ES-I3 (cell line): ENCODE measurements at regions not wholly inside any gene's neighbourhood (a gene's known extent, or its start where the extent isn't known, plus 50 kb on each side); places are given as distances from the start of the nearest gene placed in this dataset.

Experiments
- H3K36me3 ChIP-seq: 2 replicates; pipeline ENCODE4 v1.6.1; 2013; ENCODE audit warnings: mild to moderate bottlenecking, low read length, control low read depth, moderate library complexity; ENCODE audit not compliant: insufficient read depth
- H3K4me1 ChIP-seq: 2 replicates; pipeline ENCODE4 v1.6.1; 2013; ENCODE audit warnings: mild to moderate bottlenecking, control low read depth, low read length; ENCODE audit not compliant: insufficient read depth
- H3K9ac ChIP-seq: 2 replicates; pipeline ENCODE4 v1.6.1; 2013; ENCODE audit warnings: low read depth, mild to moderate bottlenecking, low read length, moderate library complexity
- H3K9me3 ChIP-seq: 2 replicates; pipeline ENCODE4 v1.6.1; 2013; ENCODE audit warnings: mild to moderate bottlenecking, low read length, moderate library complexity; ENCODE audit not compliant: control insufficient read depth, insufficient read depth

DNA sequence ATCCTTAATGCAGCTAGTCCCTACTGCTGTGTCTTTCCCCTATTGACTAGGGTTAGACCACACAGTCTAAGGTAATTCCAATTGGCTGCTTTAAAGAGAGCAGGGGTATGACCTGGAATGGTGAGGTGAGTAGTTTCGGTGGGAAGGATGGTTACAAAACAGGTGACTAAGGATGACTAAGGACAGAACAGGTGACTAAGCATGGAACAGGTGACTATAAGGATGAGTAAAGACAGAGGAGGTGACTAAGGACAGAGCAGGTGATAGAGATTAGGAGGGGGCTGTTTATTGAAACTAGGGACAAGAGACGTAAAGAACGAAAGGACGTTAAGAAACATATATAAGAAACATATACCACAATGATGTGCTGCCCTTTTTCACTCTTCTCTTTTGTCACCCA is 145.1 kb upstream of the TMEM106B start:
- Histone ChIP-seq H3K4me1 (peaks cover 34% of the 10 kb centered on the region), H3K9ac (no peak overlapping the region; the same call in 1 of the 2 replicates), H3K9me3 (no peaks in the 10 kb centered on the region), H3K36me3 (no peaks in the 10 kb centered on the region)

- Histone ChIP-seq H3K9ac (no peak overlapping the region), H3K4me1 (peaks cover 34% of the 10 kb centered on the region), H3K36me3 (no peaks in the 10 kb centered on the region), H3K9me3 (no peaks in the 10 kb centered on the region)
Measured at GRCh38 chr7:12066521-12066920, 144.6 kb upstream of the TMEM106B start.

DNA sequence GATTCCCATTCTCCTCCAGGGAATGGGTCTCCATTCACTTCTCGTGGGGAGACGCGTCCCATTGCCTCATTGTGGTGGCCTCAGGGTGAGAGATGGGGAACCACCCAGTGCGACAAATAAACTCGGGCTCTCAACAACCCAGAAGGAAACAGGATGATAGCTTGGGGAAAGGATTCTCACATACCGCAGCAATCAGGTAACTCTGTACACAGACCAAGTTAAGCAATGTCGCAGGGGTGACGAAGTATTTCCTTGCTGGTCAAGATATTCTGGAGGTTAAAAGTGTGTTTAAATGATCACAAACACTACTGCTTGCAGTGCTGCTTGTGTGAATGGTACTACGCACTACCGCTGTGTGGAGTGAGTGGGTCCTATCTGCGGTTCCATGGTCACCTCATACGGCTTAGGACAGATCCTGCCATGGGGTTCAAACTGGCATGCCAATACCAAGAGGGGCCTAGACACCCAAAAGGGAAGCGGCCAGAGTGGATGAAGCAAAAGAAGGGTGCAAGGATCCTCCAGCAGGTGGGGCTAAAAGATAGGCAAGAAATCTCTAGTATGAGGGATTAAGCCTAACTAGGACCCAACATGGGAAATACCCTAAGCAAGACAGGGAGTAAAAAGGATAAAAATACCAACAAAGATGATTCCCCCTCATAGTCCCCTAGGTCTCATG is 143.8 kb upstream of the TMEM106B start:
- Histone ChIP-seq H3K9me3 (no peaks in the 10 kb centered on the region), H3K36me3 (no peaks in the 10 kb centered on the region), H3K4me1 (peaks cover 34% of the 10 kb centered on the region), H3K9ac (peak overlapping the region; percentile 11; the same call in 1 of the 2 replicates)

DNA sequence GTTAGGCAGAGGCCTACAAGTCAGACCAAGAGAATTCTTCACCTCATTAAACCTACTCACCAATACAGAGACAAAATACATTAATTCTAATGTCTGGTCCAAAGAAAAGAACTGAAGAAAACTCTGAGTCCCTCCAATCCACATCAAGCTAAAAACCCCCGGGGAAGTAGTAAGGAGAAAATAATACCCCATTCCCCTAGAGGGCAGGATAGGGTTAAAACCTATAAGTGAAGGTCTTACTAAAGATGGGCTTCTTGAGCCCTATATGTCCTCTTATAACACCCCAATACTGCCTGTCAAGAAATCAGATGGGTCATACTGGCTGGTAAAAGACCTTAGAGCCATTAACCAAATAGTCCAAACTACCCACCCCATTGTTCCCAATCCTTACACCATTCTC is 141.3 kb upstream of the TMEM106B start:
- 0 out of 2 replicates have a peak, but pooled peaks cover under 1% of the 10 kb centered on the region for H3K9me3 ChIP-seq
- no peaks in the 10 kb centered on the region; the same call in 1 of the 2 replicates for H3K36me3 ChIP-seq
- H3K9ac ChIP-seq, result no peak overlapping the region
- peaks cover 26% of the 10 kb centered on the region for H3K4me1 ChIP-seq

DNA sequence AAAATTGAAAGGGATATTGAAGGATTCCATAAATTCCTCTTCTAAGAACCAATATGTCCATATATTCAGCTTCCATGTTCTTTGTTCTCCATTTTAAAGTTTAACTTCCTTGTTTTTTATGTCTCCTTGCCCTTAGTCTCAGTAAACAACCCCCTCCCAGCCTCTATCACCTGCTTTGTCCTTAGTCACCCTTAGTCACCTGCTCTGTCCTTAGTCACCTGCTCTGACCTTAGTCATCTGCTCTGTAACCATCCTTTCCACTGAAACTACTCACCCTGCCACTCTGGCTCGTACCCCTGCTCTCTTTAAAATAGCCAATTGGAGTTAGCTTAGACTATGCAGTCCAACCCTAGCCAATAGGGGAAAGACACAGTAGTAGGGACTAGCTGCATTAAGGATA is 136.2 kb upstream of the TMEM106B start:
- Histone ChIP-seq H3K9me3 (peaks cover 5% of the 10 kb centered on the region; the same call in 1 of the 2 replicates), H3K36me3 (no peaks in the 10 kb centered on the region; the same call in 1 of the 2 replicates), H3K9ac (no peak overlapping the region), H3K4me1 (no peaks in the 10 kb centered on the region; the same call in 1 of the 2 replicates)

- no peaks in the 10 kb centered on the region for H3K36me3 ChIP-seq
- no peak overlapping the region for H3K9ac ChIP-seq
- H3K4me1 ChIP-seq, result peaks cover 14% of the 10 kb centered on the region; the same call in 1 of the 2 replicates
- H3K9me3 ChIP-seq, result peaks cover 1% of the 10 kb centered on the region; the same call in 1 of the 2 replicates
Measured at GRCh38 chr7:12080006-12080405, 131.1 kb upstream of the TMEM106B start.

DNA sequence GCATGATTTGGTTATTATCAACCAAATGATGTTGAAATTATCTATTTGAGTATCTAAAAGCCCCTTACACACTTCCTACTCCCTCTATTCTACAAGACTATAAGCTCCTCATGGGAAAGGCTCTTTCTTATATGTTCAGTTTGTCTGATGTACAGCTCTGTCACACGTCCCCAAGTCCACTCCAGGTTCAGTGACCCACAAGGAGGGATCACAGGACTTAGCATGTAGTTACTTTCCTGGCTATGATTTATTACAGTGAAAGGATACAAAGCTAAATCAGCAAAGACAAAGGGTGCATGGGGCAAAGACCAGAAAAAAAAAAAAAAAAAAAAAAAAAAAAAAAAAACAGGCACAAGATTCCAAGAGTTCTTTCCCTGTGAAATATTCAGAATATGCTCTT is 125.6 kb upstream of the TMEM106B start:
- H3K9me3 ChIP-seq, result no peaks in the 10 kb centered on the region
- no peak overlapping the region for H3K9ac ChIP-seq
- peaks cover 11% of the 10 kb centered on the region; the same call in 1 of the 2 replicates for H3K4me1 ChIP-seq
- H3K36me3 ChIP-seq, result no peaks in the 10 kb centered on the region

DNA sequence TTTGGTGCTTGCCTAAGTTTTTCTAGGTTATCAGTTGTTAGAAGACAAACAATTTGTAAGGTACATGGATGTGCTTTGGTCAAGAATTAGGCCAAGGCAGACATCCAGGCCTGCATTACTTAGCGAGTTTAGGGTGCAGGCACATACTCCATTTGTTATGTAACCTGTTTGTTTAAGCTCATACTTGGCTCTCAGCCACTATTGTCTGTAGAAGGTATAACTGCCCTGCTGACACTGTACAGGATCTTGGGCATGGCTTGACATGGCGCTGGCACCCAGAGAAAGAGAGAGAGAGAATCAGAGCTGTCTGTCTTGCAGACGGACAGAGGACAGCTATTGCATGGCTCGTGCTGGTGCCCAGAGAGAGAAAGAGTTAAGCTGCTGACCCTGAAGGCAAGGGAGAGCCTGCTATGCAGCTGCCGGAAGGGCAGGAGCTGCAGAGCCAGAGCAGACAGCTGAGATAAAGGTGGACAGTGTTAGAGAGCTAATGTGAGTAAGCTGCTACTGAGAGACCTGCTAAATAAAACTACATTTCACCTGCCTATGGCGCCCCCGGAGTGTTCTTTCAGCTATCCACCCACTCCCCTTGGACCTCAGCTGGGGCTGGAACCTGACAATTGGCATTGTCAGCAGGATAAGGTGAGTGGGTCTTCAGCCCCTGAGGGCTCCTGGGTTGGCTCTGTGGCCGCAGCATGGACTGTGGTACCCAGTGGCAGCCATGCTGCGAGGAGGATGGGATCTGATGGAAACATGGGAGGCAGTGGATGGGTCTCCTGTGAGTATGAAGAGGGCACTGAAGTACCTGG is 120.9 kb upstream of the TMEM106B start:
- Histone ChIP-seq H3K9ac (no peak overlapping the region), H3K4me1 (peaks cover 21% of the 10 kb centered on the region; the same call in 1 of the 2 replicates), H3K36me3 (no peaks in the 10 kb centered on the region), H3K9me3 (no peaks in the 10 kb centered on the region)

DNA sequence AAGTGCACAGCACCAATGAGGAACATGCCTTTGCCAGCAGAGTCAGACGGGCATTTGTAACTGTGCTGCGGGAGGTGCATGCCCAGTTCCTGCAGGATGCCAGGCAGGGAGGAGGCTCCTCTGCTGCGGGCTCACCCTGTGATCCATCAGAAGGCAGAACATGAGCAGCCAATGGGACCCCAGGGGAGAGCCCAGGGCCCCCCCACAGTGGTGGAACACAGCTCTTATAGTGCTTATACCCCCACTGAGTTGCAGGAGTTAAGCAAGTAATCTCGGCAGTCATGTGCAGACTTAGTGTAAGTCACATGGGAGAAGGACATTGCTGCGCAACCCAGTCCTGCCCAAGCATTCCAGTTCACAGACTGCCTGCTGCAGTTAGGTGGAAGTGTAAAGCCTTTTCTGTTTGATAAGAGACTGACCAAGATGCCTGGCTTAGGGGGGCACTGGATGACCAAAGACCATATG is 120.3 kb upstream of the TMEM106B start:
- Histone ChIP-seq H3K4me1 (peaks cover 21% of the 10 kb centered on the region; the same call in 1 of the 2 replicates), H3K9me3 (no peaks in the 10 kb centered on the region), H3K36me3 (no peaks in the 10 kb centered on the region), H3K9ac (no peak overlapping the region)

GRCh38 chr7:12091231-12091630 is 119.9 kb upstream of the TMEM106B start:
- H3K4me1 ChIP-seq, result peaks cover 21% of the 10 kb centered on the region; the same call in 1 of the 2 replicates
- no peaks in the 10 kb centered on the region for H3K9me3 ChIP-seq
- no peak overlapping the region for H3K9ac ChIP-seq
- H3K36me3 ChIP-seq, result no peaks in the 10 kb centered on the region

- Histone ChIP-seq H3K9ac (no peak overlapping the region), H3K36me3 (no peaks in the 10 kb centered on the region), H3K4me1 (peaks cover 21% of the 10 kb centered on the region; the same call in 1 of the 2 replicates), H3K9me3 (no peaks in the 10 kb centered on the region)
Measured at GRCh38 chr7:12092499-12093130, 118.5 kb upstream of the TMEM106B start.

DNA sequence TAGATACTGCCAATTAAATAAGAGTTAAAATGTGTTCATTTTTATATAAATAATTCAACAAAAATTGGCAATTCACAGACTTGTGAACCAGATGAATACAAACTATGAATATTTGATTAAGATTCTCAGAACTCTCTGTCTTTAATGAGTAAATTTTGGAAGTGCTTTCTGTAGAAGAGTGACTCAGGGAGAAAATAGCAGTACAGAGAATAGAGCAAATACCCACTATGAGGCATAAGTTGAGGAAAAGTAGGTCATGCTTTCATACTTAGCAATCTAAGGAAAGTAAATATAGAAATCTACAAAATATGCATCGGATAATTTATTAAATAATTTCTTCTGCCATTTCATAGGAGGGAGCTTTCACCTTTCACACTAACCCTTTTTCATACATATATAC is 117.7 kb upstream of the TMEM106B start:
- Histone ChIP-seq H3K36me3 (no peaks in the 10 kb centered on the region), H3K4me1 (peaks cover 21% of the 10 kb centered on the region; the same call in 1 of the 2 replicates), H3K9ac (no peak overlapping the region), H3K9me3 (no peaks in the 10 kb centered on the region)

GRCh38 chr7:12094365-12094921 is 116.7 kb upstream of the TMEM106B start:
- Histone ChIP-seq H3K9ac (no peak overlapping the region), H3K9me3 (no peaks in the 10 kb centered on the region), H3K36me3 (no peaks in the 10 kb centered on the region), H3K4me1 (peaks cover 21% of the 10 kb centered on the region; the same call in 1 of the 2 replicates)

DNA sequence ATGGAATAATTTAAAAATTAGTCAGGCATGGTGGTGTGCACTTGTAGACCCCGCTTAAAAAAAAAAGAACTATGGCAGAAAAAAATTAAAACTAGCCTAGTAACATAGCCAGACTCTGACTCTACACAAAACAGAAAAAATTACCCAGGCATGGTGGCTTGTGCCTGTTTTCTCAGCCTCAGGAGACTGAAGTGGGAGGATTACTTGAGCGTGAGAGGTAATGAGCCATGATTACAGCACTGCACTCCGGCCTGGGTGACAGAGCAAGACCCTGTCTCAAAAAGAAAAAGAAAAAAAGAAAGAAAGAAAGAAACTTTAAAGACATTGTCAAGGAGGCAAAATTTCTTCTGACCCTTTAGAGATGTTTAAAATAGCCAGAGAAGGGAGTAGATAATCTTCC is 109.0 kb upstream of the TMEM106B start:
- Histone ChIP-seq H3K9me3 (no peaks in the 10 kb centered on the region), H3K4me1 (no peaks in the 10 kb centered on the region), H3K36me3 (no peaks in the 10 kb centered on the region), H3K9ac (no peak overlapping the region)
